Body of pancreas (tissue), 4 donors: ENCODE measurements at regions not wholly inside any gene's neighbourhood (a gene's known extent, or its start where the extent isn't known, plus 50 kb on each side); places are given as distances from the start of the nearest gene placed in this dataset.

Experiments used
- ATAC-seq: fragments of 150-250 bp; one replicate; pipeline ENCODE4 v1.9.1; 2016
- DNase-seq, 4 donors: peaks; one replicate each; pipeline ENCODE4 v3.0.0-alpha.2; 2019
- H3K27ac ChIP-seq, 4 donors: fragments of 200-600 bp; sonication (generic); 1 replicate in 3 of 4; 2 replicates in 1 of 4; pipeline versions ENCODE4 v1.5.1 to v1.6.1; 2016 to 2019; ENCODE audit warnings: mild to moderate bottlenecking in 1 of 4, mixed read lengths in 1 of 4, moderate library complexity in 1 of 4
- H3K27me3 ChIP-seq, 2 donors: fragments of 200-600 bp; sonication (generic); one replicate each; pipeline ENCODE4 v1.6.0; 2016; ENCODE audit warnings: mild to moderate bottlenecking in 1 of 2
- H3K36me3 ChIP-seq, 2 donors: fragments of 200-600 bp; sonication (generic); replicated peaks in 1 of 2; 2 replicates each; pipeline ENCODE4 v1.5.1; 2016; ENCODE audit warnings: low read depth in 2 of 2; ENCODE audit not compliant: insufficient read depth in 1 of 2
- H3K4me1 ChIP-seq: fragments of 200-600 bp; sonication (generic); one replicate; pipeline ENCODE4 v1.6.0; 2016
- H3K4me3 ChIP-seq, 2 donors: fragments of 200-600 bp; sonication (generic); 1 replicate in 1 of 2; 2 replicates in 1 of 2; pipeline ENCODE4 v1.5.1; 2016 to 2019
- H3K9me3 ChIP-seq, 3 donors: fragments of 200-600 bp; sonication (generic); 1 replicate in 2 of 3; 2 replicates in 1 of 3; pipeline ENCODE4 v1.5.1; 2016
- CTCF ChIP-seq, 7 experiments: fragments of 450-650 bp in 4 of 7; fragments of 200-600 bp in 3 of 7; sonication (generic) in 3 of 7; IDR thresholded peaks; one replicate each; pipeline ENCODE4 v1.5.1; 2016 to 2019; ENCODE audit warnings: antibody characterized with exemption in 7 of 7
- POLR2A ChIP-seq, 3 donors: fragments of 450-650 bp; IDR thresholded peaks; one replicate each; pipeline ENCODE4 v1.6.1; 2016; ENCODE audit warnings: antibody characterized with exemption in 3 of 3, mild to moderate bottlenecking in 2 of 3
- WGBS, 2 donors: methylation state at CpG; one replicate each; pipeline ENCODE4 v1.1.5; 2017; 5-methylcytosine and 5-hydroxymethylcytosine counted together
- intact Hi-C: fragments of 100-400 bp; cut with DNase I; formaldehyde crosslinking; loops from one replicate; pipeline ENCODE4 v1.15.1; 2023

GRCh38 chr2:200211643-200212042 lies 94.8 kb upstream of the SPATS2L start:
- TF ChIP-seq CTCF (IDR thresholded peaks at IDR 0.05): no peak
- no peak for TF ChIP-seq POLR2A (IDR thresholded peaks at IDR 0.05)
- intact Hi-C loops: no loop called here
- Histone ChIP-seq H3K27me3 (no peaks in the 10 kb centered on the region), H3K9me3 (no peaks in the 10 kb centered on the region), H3K27ac (no peak overlapping the region), H3K4me3 (no peak overlapping the region), H3K4me1 (no peaks in the 10 kb centered on the region), H3K36me3 (no peaks in the 10 kb centered on the region)
- 81 to 83% methylated on average over 5 of the region's 5 CpGs for WGBS, 2 donors
- DNase-seq: no peak
- no peak for ATAC-seq

- WGBS, 2 donors: 86 to 96% methylated on average over 5 of the region's 5 CpGs
- DNase-seq: no peak
Measured at GRCh38 chr2:200212862-200213425, 93.5 kb upstream of the SPATS2L start.

GRCh38 chr2:200216310-200216709 lies 90.2 kb upstream of the SPATS2L start:
- ATAC-seq (no peak), DNase-seq (no peak)
- H3K36me3 ChIP-seq: no peaks in the 10 kb centered on the region
- H3K4me3 ChIP-seq: no peak overlapping the region
- peaks cover 23% of the 10 kb centered on the region for H3K4me1 ChIP-seq
- H3K27ac ChIP-seq: no peak overlapping the region
- H3K27me3 ChIP-seq: no peaks in the 10 kb centered on the region
- intact Hi-C loops: no loop called here
- H3K9me3 ChIP-seq: no peaks in the 10 kb centered on the region
- TF ChIP-seq POLR2A (IDR thresholded peaks at IDR 0.05): no peak
- 85 to 92% methylated on average over 4 of the region's 4 CpGs for WGBS, 2 donors

More at GRCh38 chr2:200212862-200213425, 93.5 kb upstream of the SPATS2L start:
- intact Hi-C loops: no loop called here
- no peaks in the 10 kb centered on the region for H3K9me3 ChIP-seq
- no peaks in the 10 kb centered on the region for H3K4me1 ChIP-seq
- TF ChIP-seq POLR2A (IDR thresholded peaks at IDR 0.05): no peak
- TF ChIP-seq CTCF (IDR thresholded peaks at IDR 0.05): no peak
- no peaks in the 10 kb centered on the region for H3K36me3 ChIP-seq
- no peaks in the 10 kb centered on the region for H3K27me3 ChIP-seq
- no peak overlapping the region for H3K27ac ChIP-seq
- no peak for ATAC-seq
- no peak overlapping the region for H3K4me3 ChIP-seq

GRCh38 chr2:200217320-200217719 lies 89.2 kb upstream of the SPATS2L start:
- TF ChIP-seq POLR2A (IDR thresholded peaks at IDR 0.05) (no peak), CTCF (IDR thresholded peaks at IDR 0.05) (no peak)
- ATAC-seq (no peak), DNase-seq (no peak)
- intact Hi-C loops: no loop called here
- Histone ChIP-seq H3K4me3 (no peak overlapping the region), H3K36me3 (no peaks in the 10 kb centered on the region), H3K27ac (no peak overlapping the region), H3K4me1 (peaks cover 32% of the 10 kb centered on the region), H3K27me3 (no peaks in the 10 kb centered on the region), H3K9me3 (no peaks in the 10 kb centered on the region)
- WGBS, 2 donors: 94 to 100% methylated on average over 1 of the region's 1 CpG

- Histone ChIP-seq H3K27me3 (no peaks in the 10 kb centered on the region), H3K36me3 (no peaks in the 10 kb centered on the region), H3K4me3 (no peak overlapping the region), H3K27ac (no peak overlapping the region), H3K4me1 (peaks cover 43% of the 10 kb centered on the region), H3K9me3 (no peaks in the 10 kb centered on the region)
- no peak for ATAC-seq
- intact Hi-C loops: no loop called here
- no peak for DNase-seq
- WGBS, 2 donors: 79 to 100% methylated on average over 1 of the region's 1 CpG
- TF ChIP-seq POLR2A (IDR thresholded peaks at IDR 0.05): no peak
- TF ChIP-seq CTCF (IDR thresholded peaks at IDR 0.05): no peak
Measured at GRCh38 chr2:200218645-200219044, 87.8 kb upstream of the SPATS2L start.
